H1 (cell line): ENCODE measurements at regions not wholly inside any gene's neighbourhood (a gene's known extent, or its start where the extent isn't known, plus 50 kb on each side); places are given as distances from the start of the nearest gene placed in this dataset.

Experiments used
- RXRA ChIP-seq: IDR thresholded peaks from 2 replicates; pipeline ENCODE4 v1.6.1; 2011; ENCODE audit warnings: low read depth, mild to moderate bottlenecking, low read length, moderate library complexity; ENCODE audit not compliant: insufficient read depth

- no peak for TF ChIP-seq RXRA
These were observed 563.4 kb upstream of the PLXNA2 start (continued) for GRCh38 chr1:208807446-208808127.
